ENCODE measurements at regions not wholly inside any gene's neighbourhood (a gene's known extent, or its start where the extent isn't known, plus 50 kb on each side); places are given as distances from the start of the nearest gene placed in this dataset.

- no peak overlapping the region for H2AK5ac ChIP-seq (ENCODE audit: insufficient read length, low read length)
- H3K4me2 ChIP-seq (ENCODE audit: insufficient read depth, insufficient read length, low read length) = no peak overlapping the region
- no peaks in the 10 kb centered on the region for H3K79me2 ChIP-seq (ENCODE audit: insufficient read depth, low read length)
- no peak overlapping the region for H2AFZ ChIP-seq (ENCODE audit: low read length)
- no peaks in the 10 kb centered on the region for H4K20me1 ChIP-seq (ENCODE audit: control insufficient read depth, insufficient read depth, insufficient read length)
- H3K9me3 Mint-ChIP-seq = peaks cover 12 to 23% of the 10 kb centered on the region in 2 experiments
- no peak overlapping the region for H3K4me3 Mint-ChIP-seq
- H3K79me1 ChIP-seq (ENCODE audit: insufficient read depth, low read depth, low read length, poor library complexity, severe bottlenecking) = no peaks in the 10 kb centered on the region
- no peak overlapping the region for H2BK15ac ChIP-seq (ENCODE audit: low read depth, low read length)
- no peak for TF ChIP-seq CTCF (conservative IDR thresholded peaks at IDR 0.05)
- no peak overlapping the region for H2BK120ac ChIP-seq (ENCODE audit: low read depth, low read length, poor library complexity, severe bottlenecking)
- peaks cover 0 to 19% (median 5%) of the 10 kb centered on the region in 3 experiments; a peak in 5 of 7 replicates for H3K36me3 Mint-ChIP-seq (ENCODE audit: insufficient read depth in 1 of 3, low read depth in 3 of 3)
- peaks cover 5 to 10% of the 10 kb centered on the region in 2 experiments for H3K4me1 Mint-ChIP-seq
- H3K27me3 Mint-ChIP-seq (ENCODE audit: low read depth) = peaks cover 12% of the 10 kb centered on the region
- no peak overlapping the region for H3K18ac ChIP-seq (ENCODE audit: insufficient read length, low read depth, low read length)
- WGBS (ENCODE audit: extremely low coverage, insufficient read length, low lambda C conversion rate) = no CpG with 5 or more reads among the region's 13 CpGs
- no peak overlapping the region for H3K14ac ChIP-seq (ENCODE audit: insufficient read depth, low read length)
- H4K8ac ChIP-seq (replicated peaks; ENCODE audit: insufficient read length, low read depth, low read length) = no peak overlapping the region
- no peaks in the 10 kb centered on the region for H3K4me1 ChIP-seq (ENCODE audit: insufficient read depth, low read length)
- no peaks in the 10 kb centered on the region for H3K27me3 ChIP-seq (ENCODE audit: insufficient read depth, low read length)
- DNase-seq = no peak
- H3K27ac Mint-ChIP-seq = no peak overlapping the region
- H4K91ac ChIP-seq (ENCODE audit: insufficient read length, low read depth, low read length) = no peak overlapping the region
- H3K9ac ChIP-seq (ENCODE audit: extremely low read depth, insufficient read length, low read length) = no peak overlapping the region
- H4K5ac ChIP-seq (ENCODE audit: insufficient read length, low read depth, low read length) = no peak overlapping the region
- H3K23ac ChIP-seq (ENCODE audit: insufficient read length, low read depth, low read length) = no peak overlapping the region
- no peak overlapping the region for H3T11ph ChIP-seq (ENCODE audit: low read length)
- peaks cover 5% of the 10 kb centered on the region for H3K9me3 ChIP-seq (ENCODE audit: control insufficient read depth, low read depth, low read length)
- no peak overlapping the region for H3K4ac ChIP-seq (ENCODE audit: low read depth, low read length)
- no peak overlapping the region for H3K27ac ChIP-seq (ENCODE audit: insufficient read length, low read depth, low read length)
- H3K23me2 ChIP-seq (ENCODE audit: insufficient read length, low read depth, low read length, poor library complexity, severe bottlenecking) = no peaks in the 10 kb centered on the region
- no peak overlapping the region for H2BK20ac ChIP-seq (ENCODE audit: low read depth, low read length, poor library complexity, severe bottlenecking)
- no peak overlapping the region for H2BK12ac ChIP-seq (ENCODE audit: insufficient read length, low read depth, low read length)
- H2BK5ac ChIP-seq (ENCODE audit: insufficient read length, low read length) = no peak overlapping the region
- H3K56ac ChIP-seq (ENCODE audit: insufficient read length, low read depth, low read length) = no peak overlapping the region
Measured at GRCh38 chr2:792687-793086, 115.5 kb upstream of the TMEM18 start.

All from H9 (cell line).